WTC11 (cell line): ENCODE measurements at regions not wholly inside any gene's neighbourhood (a gene's known extent, or its start where the extent isn't known, plus 50 kb on each side); places are given as distances from the start of the nearest gene placed in this dataset.

Experiments
- ATF1 ChIP-seq: sonication (generic); formaldehyde crosslinking; IDR thresholded peaks from 2 replicates; pipeline ENCODE4 v1.8.1; 2023; ENCODE audit warnings: mild to moderate bottlenecking, moderate library complexity, missing genetic modification reagents
- CBFB ChIP-seq: sonication (generic); formaldehyde crosslinking; IDR thresholded peaks from 2 replicates; pipeline ENCODE4 v1.8.1; 2022; ENCODE audit warnings: mild to moderate bottlenecking, low read depth, missing genetic modification reagents
- E2F1 ChIP-seq: sonication (generic); formaldehyde crosslinking; IDR thresholded peaks from 2 replicates; pipeline ENCODE4 v1.8.0; 2022; ENCODE audit warnings: mild to moderate bottlenecking, missing genetic modification reagents
- ELF4 ChIP-seq: sonication (generic); formaldehyde crosslinking; IDR thresholded peaks from 2 replicates; pipeline ENCODE4 v1.8.1; 2022; ENCODE audit warnings: low read depth, mild to moderate bottlenecking, moderate library complexity, missing genetic modification reagents
- ETV6 ChIP-seq: sonication (generic); formaldehyde crosslinking; IDR thresholded peaks from 2 replicates; pipeline ENCODE4 v1.8.1; 2022; ENCODE audit warnings: mild to moderate bottlenecking, missing genetic modification reagents
- FOXK1 ChIP-seq: sonication (generic); formaldehyde crosslinking; IDR thresholded peaks from 2 replicates; pipeline ENCODE4 v1.8.0; 2022; ENCODE audit warnings: mild to moderate bottlenecking, moderate library complexity, missing genetic modification reagents
- FOXP4 ChIP-seq: sonication (generic); formaldehyde crosslinking; IDR thresholded peaks from 2 replicates; pipeline ENCODE4 v1.8.0; 2022; ENCODE audit warnings: mild to moderate bottlenecking, missing genetic modification reagents
- GABPB1 ChIP-seq: sonication (generic); formaldehyde crosslinking; IDR thresholded peaks from 2 replicates; pipeline ENCODE4 v1.8.1; 2023; ENCODE audit warnings: mild to moderate bottlenecking, missing genetic modification reagents
- GTF2I ChIP-seq: fragments of 250-450 bp; sonication (Bioruptor Pico); conservative IDR thresholded peaks from 2 replicates; pipeline ENCODE4 v1.4.0; 2021; ENCODE audit warnings: mild to moderate bottlenecking
- MXD4 ChIP-seq: fragments of 250-450 bp; sonication (Bioruptor Pico); IDR thresholded peaks from 2 replicates; pipeline ENCODE4 v1.8.0; 2021; ENCODE audit warnings: mild to moderate bottlenecking, moderate library complexity, borderline replicate concordance
- MYBL2 ChIP-seq: sonication (generic); formaldehyde crosslinking; IDR thresholded peaks from 2 replicates; pipeline ENCODE4 v1.8.1; 2023; ENCODE audit warnings: mild to moderate bottlenecking, moderate library complexity, missing genetic modification reagents
- NFATC4 ChIP-seq: fragments of 250-450 bp; sonication (Bioruptor Pico); IDR thresholded peaks from 2 replicates; pipeline ENCODE4 v1.9.0; 2021; ENCODE audit warnings: mild to moderate bottlenecking
- NFE2L1 ChIP-seq: sonication (generic); formaldehyde crosslinking; IDR thresholded peaks from 2 replicates; pipeline ENCODE4 v1.8.1; 2023; ENCODE audit warnings: missing genetic modification reagents
- NR1H2 ChIP-seq: sonication (generic); formaldehyde crosslinking; IDR thresholded peaks from 2 replicates; pipeline ENCODE4 v1.9.0; 2021; ENCODE audit warnings: mild to moderate bottlenecking, moderate library complexity, missing genetic modification reagents
- PRDM15 ChIP-seq: sonication (generic); formaldehyde crosslinking; IDR thresholded peaks from 2 replicates; pipeline ENCODE4 v1.8.0; 2022; ENCODE audit warnings: missing genetic modification reagents
- PRRX2 ChIP-seq: fragments of 250-450 bp; sonication (Bioruptor Pico); IDR thresholded peaks from 2 replicates; pipeline ENCODE4 v1.8.0; 2021; ENCODE audit warnings: mild to moderate bottlenecking
- SMAD4 ChIP-seq: sonication (generic); formaldehyde crosslinking; IDR thresholded peaks from 2 replicates; pipeline ENCODE4 v1.8.0; 2022; ENCODE audit warnings: mild to moderate bottlenecking, missing genetic modification reagents
- SOX15 ChIP-seq: fragments of 250-450 bp; sonication (Bioruptor Pico); IDR thresholded peaks from 2 replicates; pipeline ENCODE4 v1.9.0; 2021; ENCODE audit warnings: mild to moderate bottlenecking
- STAT6 ChIP-seq: sonication (generic); formaldehyde crosslinking; conservative IDR thresholded peaks from 2 replicates; pipeline ENCODE4 v1.8.1; 2023; ENCODE audit warnings: mild to moderate bottlenecking, low read depth, missing genetic modification reagents, moderate library complexity
- ZNF512 ChIP-seq: sonication (generic); formaldehyde crosslinking; IDR thresholded peaks from 2 replicates; pipeline ENCODE4 v1.8.1; 2022; ENCODE audit warnings: missing genetic modification reagents, borderline replicate concordance
- ZNF532 ChIP-seq: fragments of 250-450 bp; sonication (Bioruptor Pico); IDR thresholded peaks from 2 replicates; pipeline ENCODE4 v1.9.0; 2021; ENCODE audit warnings: mild to moderate bottlenecking, borderline replicate concordance
- ZSCAN18 ChIP-seq: fragments of 250-450 bp; sonication (Bioruptor Pico); IDR thresholded peaks from 2 replicates; pipeline ENCODE4 v2.1.2; 2022; ENCODE audit warnings: mild to moderate bottlenecking, moderate library complexity

- TF ChIP-seq PRRX2, result no peak
- no peak for TF ChIP-seq NFATC4 (CRISPR knock-in tag)
- TF ChIP-seq ZNF512 (CRISPR knock-in tag), result 0 out of 2 replicates have a peak, but pooled peaks have one; percentile 33
- TF ChIP-seq ETV6 (CRISPR knock-in tag), result peak; percentile 98
- no peak for TF ChIP-seq ELF4 (CRISPR knock-in tag)
- TF ChIP-seq GTF2I, result no peak
- TF ChIP-seq FOXK1 (CRISPR knock-in tag), result peak; percentile 86
- TF ChIP-seq NFE2L1 (CRISPR knock-in tag), result peak; percentile 92
- TF ChIP-seq ZSCAN18, result no peak
- peak; percentile 90 for TF ChIP-seq SMAD4 (CRISPR knock-in tag)
- peak; percentile 97 for TF ChIP-seq FOXP4 (CRISPR knock-in tag)
- TF ChIP-seq PRDM15 (CRISPR knock-in tag), result peak; percentile 54
- TF ChIP-seq ATF1, result peak; percentile 57; the same call in 1 of the 2 replicates
- TF ChIP-seq MYBL2 (CRISPR knock-in tag), result no peak; the same call in 1 of the 2 replicates
- 0 out of 2 replicates have a peak, but pooled peaks have one; percentile 60 for TF ChIP-seq CBFB
- TF ChIP-seq ZNF532 (CRISPR knock-in tag), result no peak
- no peak for TF ChIP-seq STAT6 (CRISPR knock-in tag)
- TF ChIP-seq MXD4 (CRISPR knock-in tag), result no peak
- no peak for TF ChIP-seq GABPB1 (CRISPR knock-in tag)
- TF ChIP-seq NR1H2 (CRISPR knock-in tag), result no peak
- peak; percentile 72; the same call in 1 of the 2 replicates for TF ChIP-seq E2F1 (CRISPR knock-in tag)
- no peak for TF ChIP-seq SOX15 (CRISPR knock-in tag)
Observed at GRCh38 chr19:5403968-5404640, 51.1 kb upstream of the ZNRF4 start (continued).
